Activated CD4-positive, CD25-positive, alpha-beta regulatory T cell treated with anti-CD3 and anti-CD28 coated beads, Interleukin-2, amount 50 U/mL, for 24 hours (primary cell): ENCODE measurements at regions not wholly inside any gene's neighbourhood (a gene's known extent, or its start where the extent isn't known, plus 50 kb on each side); places are given as distances from the start of the nearest gene placed in this dataset.

Experiments used
- ATAC-seq, 2 donors: fragments of 150-1000 bp; cut with Tn5 transposase; one replicate each; pipeline ENCODE4 v1.10.0; 2021; ENCODE audit warnings: mild to moderate bottlenecking in 1 of 2, moderate library complexity in 1 of 2

DNA sequence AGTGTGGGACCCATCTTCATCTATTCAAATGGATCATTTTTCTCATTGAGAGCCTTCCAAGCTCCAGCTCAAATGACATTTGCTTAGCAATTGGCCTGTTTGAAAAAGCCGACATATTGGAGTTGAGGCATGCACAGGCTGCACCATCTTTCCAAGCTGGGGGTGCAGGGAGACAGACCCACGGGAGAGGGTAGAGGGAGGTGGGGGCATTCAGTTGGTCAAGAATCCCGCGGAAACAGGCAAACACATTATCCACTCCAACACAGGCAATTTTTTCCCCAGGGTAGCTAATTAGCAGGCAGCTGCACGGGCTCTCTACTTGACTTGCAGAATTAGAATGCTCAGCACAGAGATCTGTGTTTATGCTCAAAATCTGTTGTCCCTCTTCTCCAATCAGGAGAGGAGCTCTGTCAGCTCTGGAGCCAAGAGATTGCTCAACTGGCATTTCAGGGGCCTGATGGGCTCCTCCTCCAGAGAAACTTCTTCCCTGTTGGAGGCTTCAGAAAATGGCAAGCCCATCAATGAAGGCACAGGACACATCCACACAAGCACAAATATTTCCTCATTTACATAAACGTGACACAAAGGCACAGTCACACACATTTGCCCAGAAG is 267.8 kb downstream of the FOXD2 start:
- no peak for ATAC-seq

DNA sequence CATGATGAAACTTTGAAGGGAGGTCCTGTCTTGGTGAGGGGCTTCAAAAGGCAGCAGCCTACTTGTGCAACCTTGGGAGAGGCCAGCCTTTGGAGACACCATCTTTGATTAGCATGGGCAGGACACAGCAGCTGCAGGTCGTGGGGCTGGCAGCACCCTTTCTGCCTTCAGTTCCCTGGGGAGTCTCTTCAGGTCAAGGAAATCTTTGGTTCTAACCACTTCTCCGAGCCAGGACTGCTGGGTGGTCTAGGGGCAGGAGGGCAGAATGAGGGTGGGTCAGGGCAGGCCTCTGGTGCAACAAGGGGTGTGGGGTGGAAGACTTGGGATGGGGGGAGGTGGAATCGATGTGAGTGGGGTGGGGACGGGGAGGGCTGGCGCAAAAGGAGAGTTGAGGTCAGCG is 269.7 kb downstream of the FOXD2 start:
- no peak for ATAC-seq

DNA sequence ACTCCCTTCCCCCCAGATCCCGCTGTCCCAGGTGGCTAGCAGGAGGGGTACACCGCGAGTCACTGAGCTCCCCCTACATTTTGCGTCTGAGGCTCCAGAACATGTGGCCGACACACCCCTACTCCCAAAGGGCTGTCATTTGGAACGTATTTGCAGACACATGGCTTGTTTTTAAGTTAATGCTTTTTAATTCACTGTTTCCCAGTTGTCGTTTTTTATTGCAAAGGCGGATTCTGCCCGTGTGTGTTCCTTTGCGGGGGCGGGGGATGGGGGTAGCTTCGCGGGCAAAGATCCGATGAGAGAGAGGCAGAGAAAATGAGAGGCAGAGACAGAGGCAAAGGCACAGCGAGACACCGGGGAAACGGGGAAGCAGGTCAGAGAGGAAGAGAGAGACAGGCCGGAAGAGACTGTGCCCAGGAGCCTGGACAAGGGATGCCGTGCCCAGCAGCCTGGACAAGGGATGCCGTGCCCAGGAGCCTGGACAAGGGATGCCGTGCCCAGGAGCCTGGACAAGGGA is 270.2 kb downstream of the FOXD2 start:
- no peak for ATAC-seq

DNA sequence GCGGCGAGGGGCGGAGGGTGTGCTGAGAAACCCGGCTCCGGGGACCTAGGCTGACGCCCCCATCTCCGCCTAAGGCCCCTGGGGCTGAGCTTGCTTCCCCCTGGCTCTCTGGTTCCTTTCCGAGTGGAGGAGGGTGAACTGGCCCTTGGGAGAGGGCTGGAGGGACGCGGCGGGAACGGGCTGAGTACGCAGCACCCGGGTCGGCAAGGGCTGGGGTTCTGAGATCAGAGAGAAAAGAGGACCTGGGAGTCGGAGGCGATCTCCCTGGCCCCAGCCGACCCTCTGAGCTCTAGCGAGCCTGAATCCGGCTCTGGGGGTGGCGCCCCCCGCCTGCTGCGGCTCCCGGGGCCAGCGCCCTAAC is 270.8 kb downstream of the FOXD2 start:
- ATAC-seq: no peak

DNA sequence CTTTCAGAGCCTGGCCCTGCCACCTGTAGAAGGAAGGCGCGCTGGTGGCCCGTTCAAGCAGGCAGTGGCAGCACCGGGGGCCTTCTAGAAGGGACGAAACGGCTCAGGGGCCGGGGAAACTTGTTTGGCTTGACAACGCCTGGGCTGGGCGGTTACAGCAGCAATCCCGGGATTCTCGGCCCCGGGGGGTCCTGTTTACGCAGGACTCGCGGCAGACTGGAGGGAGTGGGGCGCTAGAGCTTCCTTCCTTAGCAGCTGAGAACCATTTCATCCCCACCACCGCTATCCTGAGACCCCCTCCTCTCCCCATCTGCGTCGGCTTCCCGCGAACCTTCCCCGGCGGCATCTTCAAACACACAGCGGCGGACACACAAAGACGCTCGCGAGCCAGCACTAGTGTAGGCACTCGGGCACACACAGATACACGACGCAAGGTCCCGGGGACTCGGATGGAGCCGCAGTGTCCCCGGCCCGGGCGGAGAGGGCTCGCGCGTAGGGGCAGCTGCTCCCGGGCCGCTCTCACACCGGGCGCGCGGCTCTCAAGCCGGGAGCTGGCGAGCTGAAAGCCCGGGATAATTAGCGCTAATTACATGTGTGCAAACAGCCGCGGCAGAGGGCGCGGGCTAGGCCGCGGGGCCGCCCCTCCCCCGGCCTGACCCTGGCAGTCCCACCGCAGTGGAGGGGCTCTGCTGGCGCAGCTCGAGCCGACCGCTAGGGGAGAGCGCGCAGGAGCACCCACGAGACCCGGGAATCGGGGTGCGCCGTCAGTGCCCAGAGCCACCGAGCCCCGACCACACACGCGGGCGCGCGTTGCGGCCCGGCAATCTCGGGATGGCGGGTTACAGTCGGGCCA is 271.4 kb downstream of the FOXD2 start:
- ATAC-seq: no peak

DNA sequence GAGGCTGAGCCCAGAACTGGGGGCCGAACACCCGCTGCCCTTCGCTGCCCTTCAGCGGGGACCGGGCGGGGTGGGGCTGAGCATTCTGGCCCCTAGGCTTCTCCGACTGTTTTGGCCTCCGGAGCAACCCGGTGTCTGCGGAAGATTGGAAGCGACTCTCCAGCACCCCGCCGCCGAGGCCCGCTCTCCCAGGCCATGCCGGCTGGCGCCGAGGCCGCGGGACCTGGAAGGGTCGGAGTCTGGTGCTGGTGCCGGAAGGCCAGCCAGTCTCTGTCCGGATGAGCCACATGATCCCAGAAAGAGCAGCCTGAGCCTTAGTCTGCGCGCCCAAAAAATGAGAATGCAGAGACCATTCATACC is 272.0 kb downstream of the FOXD2 start:
- ATAC-seq: no peak

DNA sequence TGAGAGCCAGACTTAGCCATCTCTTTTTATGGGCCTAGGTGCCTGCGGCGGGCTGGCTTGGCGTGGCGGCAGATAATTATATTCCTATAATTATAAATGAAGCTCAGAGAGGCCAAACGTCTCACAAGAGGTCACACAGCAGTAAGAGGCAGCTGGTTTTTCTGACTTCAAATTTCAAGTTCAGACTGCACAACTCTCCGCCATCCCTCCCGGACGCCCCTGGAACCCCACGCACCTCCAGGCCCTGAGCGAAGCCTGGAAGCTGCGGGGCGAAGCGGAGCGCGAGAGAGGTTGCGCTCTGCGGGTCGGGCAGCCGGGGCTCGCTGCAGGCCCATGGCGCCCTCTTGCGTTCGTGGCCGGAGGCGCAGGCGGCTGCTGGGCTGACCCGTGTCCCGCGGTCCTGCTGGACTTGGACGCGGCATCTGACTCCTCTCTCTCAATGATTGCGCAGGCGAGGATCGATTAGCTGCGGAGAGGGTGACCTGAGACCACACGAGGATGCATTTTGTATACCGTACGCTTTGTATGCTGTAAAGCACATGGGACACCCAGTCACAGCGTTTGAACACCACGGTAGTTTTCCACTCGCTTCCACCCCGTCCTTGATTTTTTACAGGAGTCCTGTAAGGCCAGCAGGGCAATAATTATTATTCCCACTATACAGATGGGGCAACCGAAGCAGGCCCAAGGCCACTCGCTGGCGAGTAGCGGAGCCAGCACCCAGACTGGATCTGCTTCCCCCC is 272.7 kb downstream of the FOXD2 start:
- peak; percentile 73 to 76 for ATAC-seq
